Uterus (tissue), 3 donors: ENCODE measurements at regions not wholly inside any gene's neighbourhood (a gene's known extent, or its start where the extent isn't known, plus 50 kb on each side); places are given as distances from the start of the nearest gene placed in this dataset.

Experiments used
- DNase-seq, 2 donors: peaks; one replicate each; pipeline ENCODE4 v3.0.0-alpha.2; 2019 to 2020
- H3K27ac ChIP-seq, 2 donors: fragments of 200-600 bp; sonication (generic); 1 replicate in 1 of 2; 2 replicates in 1 of 2; pipeline ENCODE4 v1.5.1; 2016 to 2018
- H3K27me3 ChIP-seq, 2 donors: fragments of 200-600 bp; sonication (generic); one replicate each; pipeline ENCODE4 v1.5.1; 2018 to 2019; ENCODE audit warnings: control low read depth in 1 of 2
- H3K36me3 ChIP-seq, 2 donors: fragments of 200-600 bp; sonication (generic); one replicate each; pipeline ENCODE4 v1.5.1; 2019; ENCODE audit warnings: control low read depth in 1 of 2
- H3K4me1 ChIP-seq, 2 donors: fragments of 200-600 bp; sonication (generic); one replicate each; pipeline ENCODE4 v1.5.1; 2018 to 2019; ENCODE audit warnings: control low read depth in 1 of 2
- H3K4me3 ChIP-seq, 2 donors: fragments of 200-600 bp; sonication (generic); 1 replicate in 1 of 2; 2 replicates in 1 of 2; pipeline ENCODE4 v1.5.1; 2018 to 2019; ENCODE audit warnings: mild to moderate bottlenecking in 1 of 2
- H3K9me3 ChIP-seq, 2 donors: fragments of 200-600 bp; sonication (generic); one replicate each; pipeline ENCODE4 v1.5.1; 2019; ENCODE audit warnings: control low read depth in 1 of 2
- CTCF ChIP-seq, 4 experiments: fragments of 200-600 bp in 2 of 4; fragments of 450-650 bp in 2 of 4; sonication (generic) in 2 of 4; IDR thresholded peaks; one replicate each; pipeline ENCODE4 v1.5.1; 2016 to 2019; ENCODE audit warnings: antibody characterized with exemption in 4 of 4, mild to moderate bottlenecking in 2 of 4, moderate library complexity in 1 of 4
- POLR2A ChIP-seq, 2 donors: fragments of 450-650 bp; IDR thresholded peaks; one replicate each; pipeline ENCODE4 v1.6.1; 2016; ENCODE audit warnings: antibody characterized with exemption in 2 of 2, mild to moderate bottlenecking in 1 of 2, moderate library complexity in 1 of 2
- intact Hi-C: fragments of 100-400 bp; cut with DNase I; formaldehyde crosslinking; loops from one replicate; pipeline ENCODE4 v1.15.1; 2023; ENCODE audit warnings: low total_unique reads
- donor health status: DM: yes; HTN: yes; CAD: no.

- no peaks in the 10 kb centered on the region for H3K36me3 ChIP-seq
- H3K27ac ChIP-seq: no peak overlapping the region
- TF ChIP-seq POLR2A (IDR thresholded peaks at IDR 0.05) (no peak), CTCF (IDR thresholded peaks at IDR 0.05) (no peak)
- H3K4me1 ChIP-seq: no peaks in the 10 kb centered on the region
- no peaks in the 10 kb centered on the region for H3K27me3 ChIP-seq
- DNase-seq: no peak
- H3K9me3 ChIP-seq: no peaks in the 10 kb centered on the region
- no peak overlapping the region for H3K4me3 ChIP-seq
- intact Hi-C loops: no loop called here
These were observed 116.1 kb upstream of the RAB6C start for GRCh38 chr2:129863350-129863749.

- Histone ChIP-seq H3K36me3 (no peaks in the 10 kb centered on the region), H3K27me3 (no peaks in the 10 kb centered on the region), H3K4me3 (no peak overlapping the region), H3K9me3 (no peaks in the 10 kb centered on the region), H3K27ac (no peak overlapping the region), H3K4me1 (no peaks in the 10 kb centered on the region)
- intact Hi-C loops: no loop called here
- no peak for TF ChIP-seq CTCF (IDR thresholded peaks at IDR 0.05)
- TF ChIP-seq POLR2A (IDR thresholded peaks at IDR 0.05): no peak
- no peak for DNase-seq
These were observed 114.7 kb upstream of the RAB6C start for GRCh38 chr2:129864719-129865118.

- DNase-seq: no peak
- Histone ChIP-seq H3K27me3 (no peaks in the 10 kb centered on the region), H3K4me3 (no peak overlapping the region), H3K4me1 (no peaks in the 10 kb centered on the region), H3K9me3 (no peaks in the 10 kb centered on the region), H3K27ac (no peak overlapping the region), H3K36me3 (no peaks in the 10 kb centered on the region)
- intact Hi-C loops: no loop called here
- TF ChIP-seq CTCF (IDR thresholded peaks at IDR 0.05) (no peak), POLR2A (IDR thresholded peaks at IDR 0.05) (no peak)
These were observed 113.5 kb upstream of the RAB6C start for GRCh38 chr2:129865976-129866375.

GRCh38 chr2:129866391-129866790, 113.1 kb upstream of the RAB6C start:
- no peak for DNase-seq
- H3K27me3 ChIP-seq: no peaks in the 10 kb centered on the region
- H3K27ac ChIP-seq: no peak overlapping the region
- no peaks in the 10 kb centered on the region for H3K36me3 ChIP-seq
- no peak for TF ChIP-seq CTCF (IDR thresholded peaks at IDR 0.05)
- no peak for TF ChIP-seq POLR2A (IDR thresholded peaks at IDR 0.05)
- intact Hi-C loops: no loop called here
- H3K4me3 ChIP-seq: no peak overlapping the region
- H3K9me3 ChIP-seq: no peaks in the 10 kb centered on the region
- H3K4me1 ChIP-seq: no peaks in the 10 kb centered on the region

- Histone ChIP-seq H3K4me3 (no peak overlapping the region), H3K27ac (no peak overlapping the region), H3K36me3 (no peaks in the 10 kb centered on the region), H3K9me3 (no peaks in the 10 kb centered on the region), H3K4me1 (no peaks in the 10 kb centered on the region), H3K27me3 (no peaks in the 10 kb centered on the region)
- no peak for DNase-seq
- intact Hi-C loops: no loop called here
- TF ChIP-seq POLR2A (IDR thresholded peaks at IDR 0.05): no peak
- TF ChIP-seq CTCF (IDR thresholded peaks at IDR 0.05): no peak
These were observed 111.3 kb upstream of the RAB6C start for GRCh38 chr2:129868151-129868550.
